Stomach (tissue), 4 donors: ENCODE measurements at regions not wholly inside any gene's neighbourhood (a gene's known extent, or its start where the extent isn't known, plus 50 kb on each side); places are given as distances from the start of the nearest gene placed in this dataset.

ENCODE experiments used
- EP300 ChIP-seq: sonication (generic); formaldehyde crosslinking; IDR thresholded peaks from one replicate; pipeline ENCODE4 v1.6.1; 2017; ENCODE audit warnings: antibody characterized with exemption
- POLR2A ChIP-seq, 4 donors: fragments of 450-650 bp; IDR thresholded peaks; one replicate each; pipeline ENCODE4 v1.6.1; 2016; ENCODE audit warnings: antibody characterized with exemption in 4 of 4, control low read depth in 2 of 4, mild to moderate bottlenecking in 1 of 4, moderate library complexity in 1 of 4
- TF ChIP-seq, protein P1 (sequence below), 7 experiments: fragments of 450-650 bp in 4 of 7; fragments of 200-600 bp in 3 of 7; sonication (generic) in 3 of 7; IDR thresholded peaks; one replicate each; pipeline ENCODE4 v1.5.1; 2016 to 2019; ENCODE audit warnings: antibody characterized with exemption in 7 of 7, control low read depth in 2 of 7, mild to moderate bottlenecking in 1 of 7

GRCh38 chr13:90918536-90918935 lies 429.0 kb upstream of the MIR17HG start:
- TF ChIP-seq, protein P1, sequence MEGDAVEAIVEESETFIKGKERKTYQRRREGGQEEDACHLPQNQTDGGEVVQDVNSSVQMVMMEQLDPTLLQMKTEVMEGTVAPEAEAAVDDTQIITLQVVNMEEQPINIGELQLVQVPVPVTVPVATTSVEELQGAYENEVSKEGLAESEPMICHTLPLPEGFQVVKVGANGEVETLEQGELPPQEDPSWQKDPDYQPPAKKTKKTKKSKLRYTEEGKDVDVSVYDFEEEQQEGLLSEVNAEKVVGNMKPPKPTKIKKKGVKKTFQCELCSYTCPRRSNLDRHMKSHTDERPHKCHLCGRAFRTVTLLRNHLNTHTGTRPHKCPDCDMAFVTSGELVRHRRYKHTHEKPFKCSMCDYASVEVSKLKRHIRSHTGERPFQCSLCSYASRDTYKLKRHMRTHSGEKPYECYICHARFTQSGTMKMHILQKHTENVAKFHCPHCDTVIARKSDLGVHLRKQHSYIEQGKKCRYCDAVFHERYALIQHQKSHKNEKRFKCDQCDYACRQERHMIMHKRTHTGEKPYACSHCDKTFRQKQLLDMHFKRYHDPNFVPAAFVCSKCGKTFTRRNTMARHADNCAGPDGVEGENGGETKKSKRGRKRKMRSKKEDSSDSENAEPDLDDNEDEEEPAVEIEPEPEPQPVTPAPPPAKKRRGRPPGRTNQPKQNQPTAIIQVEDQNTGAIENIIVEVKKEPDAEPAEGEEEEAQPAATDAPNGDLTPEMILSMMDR (IDR thresholded peaks at IDR 0.05) = no peak
- no peak for TF ChIP-seq EP300
- TF ChIP-seq POLR2A (IDR thresholded peaks at IDR 0.05) = no peak
